HepG2 (cell line): ENCODE measurements at regions not wholly inside any gene's neighbourhood (a gene's known extent, or its start where the extent isn't known, plus 50 kb on each side); places are given as distances from the start of the nearest gene placed in this dataset.
A peak's percentile ranks its signal among the peaks of the same experiment; 100 is the strongest.

ENCODE experiments used
- ATAC-seq: fragments of 200-7000 bp; cut with Tn5 transposase; 3 replicates; pipeline ENCODE4 v1.9.1; 2020; ENCODE audit warnings: mild to moderate bottlenecking, moderate library complexity
- BruUV-seq: library from RNA; stranded (reverse); fragments of 400-500 nt; replicated peaks from 2 replicates; lab custom pipeline; 2021; lab: Mats Ljungman, UMichigan
- CTCF ChIA-PET: fragments of 300-600 bp; formaldehyde crosslinking; extraction: SDS; loops from one replicate; lab custom pipeline; 2021; ENCODE audit warnings: low total read pairs, inconsistent platforms, low intra/inter-chr PET ratio; lab: Yijun Ruan, JAX
- POLR2A ChIA-PET: fragments of 350-600 bp; sonication (Branson Sonifier 250); formaldehyde crosslinking; loops from one replicate; lab custom pipeline; 2020; ENCODE audit warnings: antibody characterized with exemption, inconsistent platforms; lab: Yijun Ruan, JAX
- DNase-seq: peaks from one replicate; pipeline ENCODE4 v3.0.0-alpha.2; 2015; ENCODE audit warnings: low spot score
- FAIRE-seq: peaks from 3 replicates; lab custom pipeline; 2011; peaks lifted over from hg19 to GRCh38; lab: Jason Lieb, UNC
- H2AFZ ChIP-seq: one replicate; pipeline ENCODE4 v1.6.1; 2011; ENCODE audit warnings: low read length, inconsistent platforms
- H3K27ac ChIP-seq: fragments of 300-600 bp; 3 replicates; pipeline ENCODE4 v1.8.0; 2011; ENCODE audit warnings: mixed run types, mild to moderate bottlenecking, mixed read lengths, low read length, inconsistent platforms; ENCODE audit not compliant: insufficient read depth; ENCODE audit errors: extremely low read length
- H3K27me3 ChIP-seq, 2 experiments: fragments of 200-600 bp in 1 of 2; 2 replicates in 1 of 2; 3 replicates in 1 of 2; pipeline versions ENCODE4 v1.6.0 to v1.8.0; 2011; ENCODE audit warnings: low read length in 2 of 2, mild to moderate bottlenecking in 2 of 2, moderate library complexity in 2 of 2, inconsistent platforms in 1 of 2; ENCODE audit not compliant: insufficient read depth in 2 of 2, control insufficient read depth in 1 of 2
- H3K36me3 ChIP-seq, 2 experiments: fragments of 200-600 bp in 1 of 2; replicated peaks in 1 of 2; 2 replicates in 1 of 2; 3 replicates in 1 of 2; pipeline versions ENCODE4 v1.5.1 to v1.8.0; 2011; ENCODE audit warnings: low read length in 2 of 2, inconsistent platforms in 1 of 2; ENCODE audit not compliant: insufficient read depth in 2 of 2, control insufficient read depth in 1 of 2
- H3K4me1 ChIP-seq: 2 replicates; pipeline ENCODE4 v1.5.1; 2012; ENCODE audit warnings: low read length, inconsistent platforms; ENCODE audit not compliant: insufficient read depth
- H3K4me2 ChIP-seq: 2 replicates; pipeline ENCODE4 v1.6.0; 2011; ENCODE audit warnings: low read depth, low read length, inconsistent platforms
- H3K4me3 ChIP-seq, 3 experiments: fragments of 200-600 bp in 1 of 3; sonication (generic), shearing (Covaris generic) in 1 of 3; replicated peaks in 1 of 3; 2 replicates each; pipeline ENCODE4 v1.5.1; 2011 to 2016; ENCODE audit warnings: low read length in 3 of 3, inconsistent platforms in 2 of 3, low read depth in 2 of 3, mild to moderate bottlenecking in 2 of 3, control low read depth in 1 of 3, mixed read lengths in 1 of 3; ENCODE audit not compliant: insufficient read depth in 1 of 3
- H3K79me2 ChIP-seq: one replicate; pipeline ENCODE4 v1.6.1; 2011; ENCODE audit warnings: low read length, inconsistent platforms; ENCODE audit not compliant: insufficient read depth
- H3K9ac ChIP-seq: 2 replicates; pipeline ENCODE4 v1.6.0; 2011; ENCODE audit warnings: mild to moderate bottlenecking, low read depth, low read length, inconsistent platforms; ENCODE audit not compliant: insufficient read depth
- H3K9me3 ChIP-seq: 2 replicates; pipeline ENCODE4 v1.5.1; 2012; ENCODE audit warnings: mild to moderate bottlenecking, low read length
- H4K20me1 ChIP-seq: 2 replicates; pipeline ENCODE4 v1.6.0; 2011; ENCODE audit warnings: inconsistent platforms, mild to moderate bottlenecking, low read length, moderate library complexity; ENCODE audit not compliant: insufficient read depth
- MYNN ChIP-seq: sonication (generic); formaldehyde crosslinking; IDR thresholded peaks from 2 replicates; pipeline ENCODE4 v1.4.0; 2020; ENCODE audit warnings: mild to moderate bottlenecking, low read depth, missing genetic modification reagents
- STAG1 ChIP-seq: sonication (generic); formaldehyde crosslinking; IDR thresholded peaks from 2 replicates; pipeline ENCODE4 v1.4.0; 2020; ENCODE audit warnings: missing genetic modification reagents
- ZMAT3 ChIP-seq: sonication (generic); formaldehyde crosslinking; conservative IDR thresholded peaks from 2 replicates; pipeline ENCODE4 v1.7.0; 2021; ENCODE audit warnings: missing genetic modification reagents
- WGBS: methylation state at CpG from one replicate; pipeline ENCODE4 v1.1.6; 2017; ENCODE audit warnings: low lambda C conversion rate; 5-methylcytosine and 5-hydroxymethylcytosine counted together
- in situ Hi-C: cut with HindIII; loops from 2 replicates; pipeline ENCODE4 v1.10.0; 2017; ENCODE audit warnings: low pct_unique_long_range_greater_than_20kb; ENCODE audit not compliant: extremely low pct_ligation_motif_present
- intact Hi-C: fragments of 100-400 bp; cut with micrococcal nuclease; formaldehyde crosslinking; loops from one replicate; pipeline ENCODE4 v1.10.0; 2022; ENCODE audit not compliant: unreplicated experiment
- TF ChIP-seq, protein P1 (sequence below): sonication (generic); formaldehyde crosslinking; IDR thresholded peaks from 2 replicates; pipeline ENCODE4 v1.5.0; 2020; ENCODE audit warnings: mild to moderate bottlenecking, missing genetic modification reagents, moderate library complexity

DNA sequence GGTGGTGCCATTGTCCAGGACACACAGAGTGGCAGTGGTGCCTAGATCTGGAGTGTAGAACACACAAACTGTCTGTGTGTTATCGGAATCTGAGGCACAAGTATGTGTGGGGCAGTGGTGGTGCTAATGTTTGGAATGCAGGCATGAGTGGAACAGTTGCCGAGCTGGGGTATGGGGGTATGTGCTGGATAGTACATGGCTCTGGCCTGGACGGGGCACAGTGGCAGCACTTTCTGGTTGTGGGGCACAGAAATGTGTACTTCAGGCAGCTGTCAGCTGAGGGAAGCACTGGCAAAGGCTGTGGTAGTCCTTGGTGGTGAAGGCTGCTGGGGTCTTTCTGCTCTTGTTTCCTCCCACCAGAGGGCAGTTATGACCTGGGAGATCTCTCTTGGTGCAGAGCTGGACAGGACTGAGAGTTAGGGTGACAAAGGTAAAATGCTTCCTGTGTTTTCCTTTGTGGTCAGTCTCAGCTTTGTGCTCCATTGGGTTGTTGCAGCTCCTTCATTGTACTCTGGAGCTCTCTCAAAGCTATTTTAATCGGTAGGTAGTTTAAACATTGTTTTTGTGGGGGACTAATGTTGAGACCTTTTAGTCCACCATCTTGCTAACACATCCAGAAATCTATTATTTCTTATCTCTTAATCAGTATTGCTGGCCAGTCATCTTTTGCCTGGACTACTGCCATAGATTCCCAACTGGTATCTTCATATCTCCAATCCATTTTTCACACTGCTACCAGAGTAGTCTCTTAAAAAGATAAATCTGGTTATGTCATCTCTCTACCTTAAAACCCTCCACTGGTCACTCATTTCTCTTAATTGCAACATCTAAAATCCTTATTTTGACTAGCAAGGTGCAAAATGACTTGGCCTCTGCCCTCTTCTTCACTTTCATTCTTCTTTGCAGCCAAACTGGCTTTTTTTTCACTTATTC, 83.9 kb upstream of the NBPF4 start:
- Histone ChIP-seq H3K79me2 (no peaks in the 10 kb centered on the region), H4K20me1 (no peaks in the 10 kb centered on the region), H3K4me2 (no peak overlapping the region), H3K36me3 (no peaks in the 10 kb centered on the region), H3K27me3 (no peaks in the 10 kb centered on the region), H3K9me3 (no peaks in the 10 kb centered on the region), H3K27ac (no peak overlapping the region), H3K4me3 (no peak overlapping the region), H3K9ac (no peak overlapping the region), H3K4me1 (no peaks in the 10 kb centered on the region), H2AFZ (no peak overlapping the region)
- no TSS peak for BruUV-seq
- TF ChIP-seq, protein P1, sequence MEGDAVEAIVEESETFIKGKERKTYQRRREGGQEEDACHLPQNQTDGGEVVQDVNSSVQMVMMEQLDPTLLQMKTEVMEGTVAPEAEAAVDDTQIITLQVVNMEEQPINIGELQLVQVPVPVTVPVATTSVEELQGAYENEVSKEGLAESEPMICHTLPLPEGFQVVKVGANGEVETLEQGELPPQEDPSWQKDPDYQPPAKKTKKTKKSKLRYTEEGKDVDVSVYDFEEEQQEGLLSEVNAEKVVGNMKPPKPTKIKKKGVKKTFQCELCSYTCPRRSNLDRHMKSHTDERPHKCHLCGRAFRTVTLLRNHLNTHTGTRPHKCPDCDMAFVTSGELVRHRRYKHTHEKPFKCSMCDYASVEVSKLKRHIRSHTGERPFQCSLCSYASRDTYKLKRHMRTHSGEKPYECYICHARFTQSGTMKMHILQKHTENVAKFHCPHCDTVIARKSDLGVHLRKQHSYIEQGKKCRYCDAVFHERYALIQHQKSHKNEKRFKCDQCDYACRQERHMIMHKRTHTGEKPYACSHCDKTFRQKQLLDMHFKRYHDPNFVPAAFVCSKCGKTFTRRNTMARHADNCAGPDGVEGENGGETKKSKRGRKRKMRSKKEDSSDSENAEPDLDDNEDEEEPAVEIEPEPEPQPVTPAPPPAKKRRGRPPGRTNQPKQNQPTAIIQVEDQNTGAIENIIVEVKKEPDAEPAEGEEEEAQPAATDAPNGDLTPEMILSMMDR (CRISPR knock-in tag): peak; percentile 31; the same call in 1 of the 2 replicates
- no peak for TF ChIP-seq ZMAT3 (CRISPR knock-in tag)
- no peak for TF ChIP-seq MYNN (CRISPR knock-in tag)
- TF ChIP-seq STAG1 (CRISPR knock-in tag): peak; percentile 45
- DNase-seq (peak; percentile 9), ATAC-seq (peak; percentile 80), FAIRE-seq (no peak)
- intact Hi-C loops (no loop called here), in situ Hi-C loops (no loop called here)
- ChIA-PET POLR2A (no interaction called here), CTCF (no interaction called here)
- WGBS: 3% methylated on average over 4 of the region's 4 CpGs
